ENCODE measurements at regions not wholly inside any gene's neighbourhood (a gene's known extent, or its start where the extent isn't known, plus 50 kb on each side); places are given as distances from the start of the nearest gene placed in this dataset.

GRCh38 chr2:196442211-196442610, 197.3 kb upstream of the CCDC150 start:
- no peak for TF ChIP-seq CTCF (IDR thresholded peaks at IDR 0.05)
- TF ChIP-seq POLR2A (IDR thresholded peaks at IDR 0.05) = no peak
- TF ChIP-seq EP300 (IDR thresholded peaks at IDR 0.05) = no peak
- intact Hi-C loops (cut with DNase I) = no loop called here
- DNase-seq = no peak

GRCh38 chr2:196444442-196444841, 195.1 kb upstream of the CCDC150 start:
- no peaks in the 10 kb centered on the region for H3K9me3 ChIP-seq
- 95 to 100% (median 96%) methylated on average over 1 of the region's 1 CpG for WGBS, 3 donors
- no peaks in the 10 kb centered on the region for H3K27me3 ChIP-seq
- no peaks in the 10 kb centered on the region for H3K4me1 ChIP-seq (ENCODE audit: insufficient read depth)
- intact Hi-C loops (cut with DNase I) = no loop called here
- H3K4me3 ChIP-seq = no peak overlapping the region
- DNase-seq = no peak
- TF ChIP-seq CTCF (IDR thresholded peaks at IDR 0.05) (no peak), POLR2A (IDR thresholded peaks at IDR 0.05) (no peak), EP300 (IDR thresholded peaks at IDR 0.05) (no peak)
- H3K27ac ChIP-seq = no peak overlapping the region
- no peaks in the 10 kb centered on the region for H3K36me3 ChIP-seq

More at GRCh38 chr2:196442211-196442610, 197.3 kb upstream of the CCDC150 start:
- Histone ChIP-seq H3K9me3 (no peaks in the 10 kb centered on the region), H3K4me3 (no peak overlapping the region), H3K36me3 (no peaks in the 10 kb centered on the region), H3K4me1 (ENCODE audit: insufficient read depth) (no peaks in the 10 kb centered on the region), H3K27ac (no peak overlapping the region), H3K27me3 (no peaks in the 10 kb centered on the region)

GRCh38 chr2:196445991-196446390, 193.5 kb upstream of the CCDC150 start:
- no peaks in the 10 kb centered on the region for H3K27me3 ChIP-seq
- intact Hi-C loops (cut with DNase I) = no loop called here
- DNase-seq = no peak
- H3K36me3 ChIP-seq = no peaks in the 10 kb centered on the region
- no peaks in the 10 kb centered on the region for H3K9me3 ChIP-seq
- H3K4me3 ChIP-seq = no peak overlapping the region
- H3K4me1 ChIP-seq (ENCODE audit: insufficient read depth) = no peaks in the 10 kb centered on the region
- no peak overlapping the region for H3K27ac ChIP-seq
- WGBS, 3 donors = 94 to 98% (median 97%) methylated on average over 1 of the region's 1 CpG
- TF ChIP-seq CTCF (IDR thresholded peaks at IDR 0.05) (no peak), EP300 (IDR thresholded peaks at IDR 0.05) (no peak), POLR2A (IDR thresholded peaks at IDR 0.05) (no peak)

GRCh38 chr2:196448407-196449079, 191.0 kb upstream of the CCDC150 start:
- intact Hi-C loops (cut with DNase I) = no loop called here
- no peak for DNase-seq

More at GRCh38 chr2:196448407-196449079, 191.0 kb upstream of the CCDC150 start:
- 79 to 88% (median 87%) methylated on average over 5 of the region's 5 CpGs for WGBS, 3 donors
- H3K4me1 ChIP-seq (ENCODE audit: insufficient read depth) = no peaks in the 10 kb centered on the region
- no peaks in the 10 kb centered on the region for H3K27me3 ChIP-seq
- TF ChIP-seq CTCF (IDR thresholded peaks at IDR 0.05) (no peak), EP300 (IDR thresholded peaks at IDR 0.05) (no peak), POLR2A (IDR thresholded peaks at IDR 0.05) (no peak)
- H3K27ac ChIP-seq = no peak overlapping the region
- no peaks in the 10 kb centered on the region for H3K36me3 ChIP-seq
- no peak overlapping the region for H3K4me3 ChIP-seq
- H3K9me3 ChIP-seq = no peaks in the 10 kb centered on the region

All from ovary (tissue), 7 donors.